GM23338 (cell line): ENCODE measurements at regions not wholly inside any gene's neighbourhood (a gene's known extent, or its start where the extent isn't known, plus 50 kb on each side); places are given as distances from the start of the nearest gene placed in this dataset.

Experiments used
- ATAC-seq: fragments of 200-7000 bp; cut with Tn5 transposase; 3 replicates; pipeline ENCODE4 v1.9.1; 2020
- DNase-seq: peaks from one replicate; pipeline ENCODE4 v3.0.0-alpha.2; 2015; ENCODE audit warnings: low spot score
- H2AFZ ChIP-seq: fragments of 200-600 bp; sonication (generic); 2 replicates; pipeline ENCODE4 v1.8.0; 2016; ENCODE audit warnings: antibody characterized with exemption, mild to moderate bottlenecking, moderate library complexity
- H3F3A ChIP-seq: fragments of 200-600 bp; sonication (generic); replicated peaks from 2 replicates; pipeline ENCODE4 v1.8.0; 2017; ENCODE audit warnings: antibody characterized with exemption, mixed run types, low read depth
- H3K27ac ChIP-seq: fragments of 200-600 bp; sonication (generic); 2 replicates; pipeline ENCODE4 v1.6.1; 2016; ENCODE audit warnings: low read depth
- H3K27me3 ChIP-seq: fragments of 200-600 bp; sonication (generic); 2 replicates; pipeline ENCODE4 v1.8.0; 2016; ENCODE audit warnings: mild to moderate bottlenecking, mixed run types, moderate library complexity; ENCODE audit not compliant: insufficient read depth
- H3K36me3 ChIP-seq: fragments of 200-600 bp; sonication (generic); 2 replicates; pipeline ENCODE4 v1.8.0; 2016; ENCODE audit warnings: mild to moderate bottlenecking; ENCODE audit not compliant: insufficient read depth
- H3K4me1 ChIP-seq: fragments of 200-600 bp; sonication (generic); 2 replicates; pipeline ENCODE4 v1.8.0; 2016; ENCODE audit warnings: mild to moderate bottlenecking, moderate library complexity; ENCODE audit not compliant: insufficient read depth
- H3K4me2 ChIP-seq: fragments of 200-600 bp; sonication (generic); 2 replicates; pipeline ENCODE4 v1.7.1; 2017; ENCODE audit warnings: mixed run types
- H3K4me3 ChIP-seq: fragments of 200-600 bp; sonication (generic); 2 replicates; pipeline ENCODE4 v1.6.1; 2016; ENCODE audit warnings: mixed run types
- H3K79me2 ChIP-seq: fragments of 200-600 bp; sonication (generic); replicated peaks from 2 replicates; pipeline ENCODE4 v1.8.0; 2017; ENCODE audit warnings: mild to moderate bottlenecking; ENCODE audit not compliant: insufficient read depth
- H3K9me2 ChIP-seq: fragments of 200-600 bp; sonication (generic); 2 replicates; pipeline ENCODE4 v1.8.0; 2017; ENCODE audit not compliant: insufficient read depth
- H4K20me1 ChIP-seq: fragments of 200-600 bp; sonication (generic); replicated peaks from 2 replicates; pipeline ENCODE4 v1.8.0; 2017; ENCODE audit warnings: mild to moderate bottlenecking; ENCODE audit not compliant: insufficient read depth
- H3K27ac Mint-ChIP-seq: 2 replicates; pipeline ENCODE4 v1.8.0; 2020; ENCODE audit warnings: inconsistent platforms, mild to moderate bottlenecking, moderate library complexity, mixed read lengths
- H3K27me3 Mint-ChIP-seq: 3 replicates; pipeline ENCODE4 v1.8.0; 2022; ENCODE audit warnings: low read depth, mild to moderate bottlenecking, moderate library complexity, mixed read lengths, inconsistent platforms; ENCODE audit not compliant: insufficient read depth, poor library complexity
- H3K36me3 Mint-ChIP-seq: 3 replicates; pipeline ENCODE4 v1.8.0; 2021; ENCODE audit warnings: low read depth, mild to moderate bottlenecking, inconsistent platforms, moderate library complexity, mixed read lengths
- H3K4me1 Mint-ChIP-seq: 3 replicates; pipeline ENCODE4 v1.8.0; 2020; ENCODE audit warnings: mild to moderate bottlenecking, inconsistent platforms, mixed read lengths
- H3K4me3 Mint-ChIP-seq: 3 replicates; pipeline ENCODE4 v1.8.0; 2021; ENCODE audit warnings: moderate library complexity, mild to moderate bottlenecking, inconsistent platforms, mixed read lengths
- H3K9me3 Mint-ChIP-seq: 3 replicates; pipeline ENCODE4 v1.8.0; 2020; ENCODE audit warnings: moderate library complexity, mild to moderate bottlenecking, inconsistent platforms, mixed read lengths
- CREB1 ChIP-seq: fragments of 250-450 bp; sonication (Bioruptor Pico); IDR thresholded peaks from 2 replicates; pipeline ENCODE4 v1.5.0; 2020; ENCODE audit warnings: low read depth, mild to moderate bottlenecking, moderate library complexity
- CTCF ChIP-seq, 2 experiments: fragments of 200-600 bp in 1 of 2; sonication (generic) in 1 of 2; conservative IDR thresholded peaks; 2 replicates each; pipeline versions ENCODE4 v1.5.1 to v1.6.1; 2016 to 2017; ENCODE audit warnings: antibody characterized with exemption in 2 of 2, low read depth in 2 of 2, mild to moderate bottlenecking in 2 of 2, moderate library complexity in 1 of 2
- ETS1 ChIP-seq: IDR thresholded peaks from 2 replicates; pipeline ENCODE4 v1.6.1; 2016; ENCODE audit warnings: antibody characterized with exemption
- EZH2 ChIP-seq: fragments of 200-600 bp; sonication (generic); IDR thresholded peaks from one replicate; pipeline ENCODE4 v1.8.0; 2017; ENCODE audit warnings: antibody characterized with exemption, mild to moderate bottlenecking, low read depth; ENCODE audit not compliant: unreplicated experiment
- EZH2phosphoT487 ChIP-seq: fragments of 200-600 bp; sonication (generic); IDR thresholded peaks from one replicate; pipeline ENCODE4 v1.8.1; 2018; ENCODE audit warnings: antibody characterized with exemption; ENCODE audit not compliant: unreplicated experiment
- JUNB ChIP-seq: IDR thresholded peaks from one replicate; pipeline ENCODE4 v1.6.1; 2016; ENCODE audit warnings: antibody characterized with exemption; ENCODE audit not compliant: unreplicated experiment
- NANOG ChIP-seq: IDR thresholded peaks from 2 replicates; pipeline ENCODE4 v1.6.1; 2016; ENCODE audit warnings: antibody characterized with exemption, borderline replicate concordance
- POLR2AphosphoS5 ChIP-seq: IDR thresholded peaks from 2 replicates; pipeline ENCODE4 v1.6.1; 2016; ENCODE audit warnings: antibody characterized with exemption, low read depth
- REST ChIP-seq: IDR thresholded peaks from one replicate; pipeline ENCODE4 v1.6.1; 2018; ENCODE audit warnings: antibody characterized with exemption; ENCODE audit not compliant: unreplicated experiment
- STAT1 ChIP-seq: IDR thresholded peaks from one replicate; pipeline ENCODE4 v1.6.1; 2016; ENCODE audit warnings: antibody characterized with exemption; ENCODE audit not compliant: unreplicated experiment
- ZNF114 ChIP-seq: fragments of 250-450 bp; sonication (Bioruptor Pico); IDR thresholded peaks from 2 replicates; pipeline ENCODE4 v1.5.0; 2020; ENCODE audit warnings: mild to moderate bottlenecking, moderate library complexity
- ZNF331 ChIP-seq: fragments of 250-450 bp; sonication (Bioruptor Pico); IDR thresholded peaks from 2 replicates; pipeline ENCODE4 v1.5.0; 2020; ENCODE audit warnings: low read depth, mild to moderate bottlenecking, moderate library complexity
- ZNF462 ChIP-seq: fragments of 250-450 bp; sonication (Bioruptor Pico); IDR thresholded peaks from 2 replicates; pipeline ENCODE4 v1.5.0; 2020; ENCODE audit warnings: mild to moderate bottlenecking, moderate library complexity

- H3K27ac ChIP-seq = no peak overlapping the region
- H2AFZ ChIP-seq = no peak overlapping the region
- no peak for ATAC-seq
- no peaks in the 10 kb centered on the region for H3K79me2 ChIP-seq
- no peak for DNase-seq
- H3K27me3 Mint-ChIP-seq = no peaks in the 10 kb centered on the region
- peaks cover 5% of the 10 kb centered on the region; the same call in 2 of the 3 replicates for H3K9me3 Mint-ChIP-seq
- H3K27me3 ChIP-seq = no peaks in the 10 kb centered on the region
- no peaks in the 10 kb centered on the region for H3K9me2 ChIP-seq
- no peak overlapping the region for H3K4me3 Mint-ChIP-seq
- H3K4me1 ChIP-seq = no peaks in the 10 kb centered on the region
- no peaks in the 10 kb centered on the region for H3F3A ChIP-seq
- TF ChIP-seq STAT1 = no peak
- TF ChIP-seq CREB1 (CRISPR knock-in tag) = no peak
- no peak for TF ChIP-seq EZH2
- TF ChIP-seq ZNF462 = no peak
- TF ChIP-seq JUNB = no peak
- TF ChIP-seq CTCF (conservative IDR thresholded peaks at IDR 0.05; ENCODE audit: low read depth in 2 of 2) = no peak
- no peak for TF ChIP-seq ETS1
- no peak for TF ChIP-seq EZH2phosphoT487
- TF ChIP-seq POLR2AphosphoS5 = no peak
- TF ChIP-seq REST = no peak
- TF ChIP-seq ZNF331 (CRISPR knock-in tag) = no peak
- no peak for TF ChIP-seq NANOG
- TF ChIP-seq ZNF114 = no peak
- H3K4me3 ChIP-seq = no peak overlapping the region
- H3K27ac Mint-ChIP-seq = no peak overlapping the region
- no peaks in the 10 kb centered on the region; the same call in 2 of the 3 replicates for H3K4me1 Mint-ChIP-seq
- H3K36me3 Mint-ChIP-seq = no peaks in the 10 kb centered on the region; the same call in 2 of the 3 replicates
- no peak overlapping the region for H3K4me2 ChIP-seq
- H3K36me3 ChIP-seq = no peaks in the 10 kb centered on the region
- H4K20me1 ChIP-seq = no peaks in the 10 kb centered on the region
These were observed 73.9 kb upstream of the TAF9B start for GRCh38 chrX:78213331-78213730.
